Nephron progenitor cell (in vitro differentiated cells): ENCODE measurements at regions not wholly inside any gene's neighbourhood (a gene's known extent, or its start where the extent isn't known, plus 50 kb on each side); places are given as distances from the start of the nearest gene placed in this dataset.

Source experiments
- DNase-seq: peaks from one replicate; pipeline ENCODE4 v3.0.0; 2021
- H3K27ac Mint-ChIP-seq: 2 replicates; pipeline ENCODE4 v1.8.0; 2021; ENCODE audit warnings: mild to moderate bottlenecking, moderate library complexity, mixed read lengths
- H3K27me3 Mint-ChIP-seq: 2 replicates; pipeline ENCODE4 v1.8.0; 2021; ENCODE audit warnings: mild to moderate bottlenecking, low read depth, mixed read lengths; ENCODE audit not compliant: poor library complexity
- H3K36me3 Mint-ChIP-seq: 2 replicates; pipeline ENCODE4 v1.8.0; 2021; ENCODE audit warnings: low read depth, mixed read lengths
- H3K4me1 Mint-ChIP-seq: 2 replicates; pipeline ENCODE4 v1.8.0; 2021; ENCODE audit warnings: mixed read lengths
- H3K4me3 Mint-ChIP-seq: 2 replicates; pipeline ENCODE4 v1.8.0; 2021; ENCODE audit warnings: mild to moderate bottlenecking, moderate library complexity, mixed read lengths
- H3K9me3 Mint-ChIP-seq: 2 replicates; pipeline ENCODE4 v1.8.0; 2021; ENCODE audit warnings: mild to moderate bottlenecking, moderate library complexity, mixed read lengths
- CTCF ChIP-seq: fragments of 200-600 bp; sonication (generic); IDR thresholded peaks from 2 replicates; pipeline ENCODE4 v1.5.0; 2021; ENCODE audit warnings: antibody characterized with exemption

- Mint-ChIP-seq H3K4me3 (no peak overlapping the region), H3K27ac (no peak overlapping the region), H3K27me3 (peaks cover 11% of the 10 kb centered on the region), H3K9me3 (peaks cover 5% of the 10 kb centered on the region), H3K36me3 (no peaks in the 10 kb centered on the region), H3K4me1 (peaks cover 12% of the 10 kb centered on the region)
- no peak for TF ChIP-seq CTCF
- no peak for DNase-seq
These were observed 215.8 kb downstream of the PCDH19 start for GRCh38 chrX:100194082-100194775.
